ENCODE measurements at regions not wholly inside any gene's neighbourhood (a gene's known extent, or its start where the extent isn't known, plus 50 kb on each side); places are given as distances from the start of the nearest gene placed in this dataset.

DNA sequence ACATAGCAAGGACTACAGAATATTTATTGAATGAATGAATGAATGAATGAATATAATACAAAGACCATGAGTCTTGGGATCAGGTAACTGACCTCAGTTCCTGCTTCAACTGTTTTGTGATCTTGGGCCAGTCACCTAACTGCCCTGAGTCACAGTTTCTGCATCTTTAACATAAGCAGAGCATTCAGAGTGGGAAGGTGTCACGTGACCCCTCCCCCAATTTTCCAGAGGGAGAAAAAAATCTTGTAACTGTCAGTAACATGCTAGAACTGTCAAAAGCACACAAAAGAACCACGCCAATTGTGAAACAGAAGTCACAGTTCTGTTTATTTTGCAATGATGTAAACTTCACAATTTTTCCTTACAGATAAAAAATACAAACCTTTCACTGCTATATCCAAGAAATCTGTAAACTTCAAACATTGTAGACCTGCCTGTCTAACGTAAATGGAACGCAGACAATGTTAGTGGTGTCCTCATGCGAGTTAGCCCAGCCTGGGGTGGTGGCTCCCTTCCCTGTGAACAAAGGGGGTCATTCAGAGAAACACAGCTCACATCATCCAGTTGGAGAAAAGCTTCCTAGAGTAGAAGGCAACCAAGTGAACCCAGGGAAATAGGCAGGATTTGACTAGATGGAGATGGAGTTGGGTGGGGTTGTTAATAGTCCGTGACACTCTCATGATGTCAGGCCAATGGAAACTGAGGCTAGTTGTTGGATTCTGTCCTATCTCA lies 211.8 kb upstream of the ZC3H12A start:
- Mint-ChIP-seq H3K4me1 (peaks cover 43% of the 10 kb centered on the region), H3K27ac (no peak overlapping the region), H3K4me3 (no peak overlapping the region), H3K27me3 (ENCODE audit: insufficient read depth, low read depth, poor library complexity) (peaks cover 13% of the 10 kb centered on the region), H3K9me3 (no peaks in the 10 kb centered on the region), H3K36me3 (ENCODE audit: low read depth) (no peaks in the 10 kb centered on the region; the same call in 2 of the 3 replicates)
- TF ChIP-seq EZH2 (IDR thresholded peaks at IDR 0.05; ENCODE audit: low read depth, unreplicated experiment) (no peak), NANOG (IDR thresholded peaks at IDR 0.05; ENCODE audit: borderline replicate concordance) (no peak), STAT1 (IDR thresholded peaks at IDR 0.05; ENCODE audit: unreplicated experiment) (no peak), JUNB (IDR thresholded peaks at IDR 0.05; ENCODE audit: unreplicated experiment) (no peak), EZH2phosphoT487 (IDR thresholded peaks at IDR 0.05; ENCODE audit: unreplicated experiment) (no peak), CREB1 (CRISPR knock-in tag; IDR thresholded peaks at IDR 0.05; ENCODE audit: low read depth) (no peak), ZNF114 (CRISPR knock-in tag; IDR thresholded peaks at IDR 0.05) (no peak), POLR2AphosphoS5 (IDR thresholded peaks at IDR 0.05; ENCODE audit: low read depth) (no peak), ZNF331 (CRISPR knock-in tag; IDR thresholded peaks at IDR 0.05; ENCODE audit: low read depth) (no peak)
- TF ChIP-seq, protein P1, sequence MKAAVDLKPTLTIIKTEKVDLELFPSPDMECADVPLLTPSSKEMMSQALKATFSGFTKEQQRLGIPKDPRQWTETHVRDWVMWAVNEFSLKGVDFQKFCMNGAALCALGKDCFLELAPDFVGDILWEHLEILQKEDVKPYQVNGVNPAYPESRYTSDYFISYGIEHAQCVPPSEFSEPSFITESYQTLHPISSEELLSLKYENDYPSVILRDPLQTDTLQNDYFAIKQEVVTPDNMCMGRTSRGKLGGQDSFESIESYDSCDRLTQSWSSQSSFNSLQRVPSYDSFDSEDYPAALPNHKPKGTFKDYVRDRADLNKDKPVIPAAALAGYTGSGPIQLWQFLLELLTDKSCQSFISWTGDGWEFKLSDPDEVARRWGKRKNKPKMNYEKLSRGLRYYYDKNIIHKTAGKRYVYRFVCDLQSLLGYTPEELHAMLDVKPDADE (IDR thresholded peaks at IDR 0.05) = no peak
- TF ChIP-seq, protein P2, sequence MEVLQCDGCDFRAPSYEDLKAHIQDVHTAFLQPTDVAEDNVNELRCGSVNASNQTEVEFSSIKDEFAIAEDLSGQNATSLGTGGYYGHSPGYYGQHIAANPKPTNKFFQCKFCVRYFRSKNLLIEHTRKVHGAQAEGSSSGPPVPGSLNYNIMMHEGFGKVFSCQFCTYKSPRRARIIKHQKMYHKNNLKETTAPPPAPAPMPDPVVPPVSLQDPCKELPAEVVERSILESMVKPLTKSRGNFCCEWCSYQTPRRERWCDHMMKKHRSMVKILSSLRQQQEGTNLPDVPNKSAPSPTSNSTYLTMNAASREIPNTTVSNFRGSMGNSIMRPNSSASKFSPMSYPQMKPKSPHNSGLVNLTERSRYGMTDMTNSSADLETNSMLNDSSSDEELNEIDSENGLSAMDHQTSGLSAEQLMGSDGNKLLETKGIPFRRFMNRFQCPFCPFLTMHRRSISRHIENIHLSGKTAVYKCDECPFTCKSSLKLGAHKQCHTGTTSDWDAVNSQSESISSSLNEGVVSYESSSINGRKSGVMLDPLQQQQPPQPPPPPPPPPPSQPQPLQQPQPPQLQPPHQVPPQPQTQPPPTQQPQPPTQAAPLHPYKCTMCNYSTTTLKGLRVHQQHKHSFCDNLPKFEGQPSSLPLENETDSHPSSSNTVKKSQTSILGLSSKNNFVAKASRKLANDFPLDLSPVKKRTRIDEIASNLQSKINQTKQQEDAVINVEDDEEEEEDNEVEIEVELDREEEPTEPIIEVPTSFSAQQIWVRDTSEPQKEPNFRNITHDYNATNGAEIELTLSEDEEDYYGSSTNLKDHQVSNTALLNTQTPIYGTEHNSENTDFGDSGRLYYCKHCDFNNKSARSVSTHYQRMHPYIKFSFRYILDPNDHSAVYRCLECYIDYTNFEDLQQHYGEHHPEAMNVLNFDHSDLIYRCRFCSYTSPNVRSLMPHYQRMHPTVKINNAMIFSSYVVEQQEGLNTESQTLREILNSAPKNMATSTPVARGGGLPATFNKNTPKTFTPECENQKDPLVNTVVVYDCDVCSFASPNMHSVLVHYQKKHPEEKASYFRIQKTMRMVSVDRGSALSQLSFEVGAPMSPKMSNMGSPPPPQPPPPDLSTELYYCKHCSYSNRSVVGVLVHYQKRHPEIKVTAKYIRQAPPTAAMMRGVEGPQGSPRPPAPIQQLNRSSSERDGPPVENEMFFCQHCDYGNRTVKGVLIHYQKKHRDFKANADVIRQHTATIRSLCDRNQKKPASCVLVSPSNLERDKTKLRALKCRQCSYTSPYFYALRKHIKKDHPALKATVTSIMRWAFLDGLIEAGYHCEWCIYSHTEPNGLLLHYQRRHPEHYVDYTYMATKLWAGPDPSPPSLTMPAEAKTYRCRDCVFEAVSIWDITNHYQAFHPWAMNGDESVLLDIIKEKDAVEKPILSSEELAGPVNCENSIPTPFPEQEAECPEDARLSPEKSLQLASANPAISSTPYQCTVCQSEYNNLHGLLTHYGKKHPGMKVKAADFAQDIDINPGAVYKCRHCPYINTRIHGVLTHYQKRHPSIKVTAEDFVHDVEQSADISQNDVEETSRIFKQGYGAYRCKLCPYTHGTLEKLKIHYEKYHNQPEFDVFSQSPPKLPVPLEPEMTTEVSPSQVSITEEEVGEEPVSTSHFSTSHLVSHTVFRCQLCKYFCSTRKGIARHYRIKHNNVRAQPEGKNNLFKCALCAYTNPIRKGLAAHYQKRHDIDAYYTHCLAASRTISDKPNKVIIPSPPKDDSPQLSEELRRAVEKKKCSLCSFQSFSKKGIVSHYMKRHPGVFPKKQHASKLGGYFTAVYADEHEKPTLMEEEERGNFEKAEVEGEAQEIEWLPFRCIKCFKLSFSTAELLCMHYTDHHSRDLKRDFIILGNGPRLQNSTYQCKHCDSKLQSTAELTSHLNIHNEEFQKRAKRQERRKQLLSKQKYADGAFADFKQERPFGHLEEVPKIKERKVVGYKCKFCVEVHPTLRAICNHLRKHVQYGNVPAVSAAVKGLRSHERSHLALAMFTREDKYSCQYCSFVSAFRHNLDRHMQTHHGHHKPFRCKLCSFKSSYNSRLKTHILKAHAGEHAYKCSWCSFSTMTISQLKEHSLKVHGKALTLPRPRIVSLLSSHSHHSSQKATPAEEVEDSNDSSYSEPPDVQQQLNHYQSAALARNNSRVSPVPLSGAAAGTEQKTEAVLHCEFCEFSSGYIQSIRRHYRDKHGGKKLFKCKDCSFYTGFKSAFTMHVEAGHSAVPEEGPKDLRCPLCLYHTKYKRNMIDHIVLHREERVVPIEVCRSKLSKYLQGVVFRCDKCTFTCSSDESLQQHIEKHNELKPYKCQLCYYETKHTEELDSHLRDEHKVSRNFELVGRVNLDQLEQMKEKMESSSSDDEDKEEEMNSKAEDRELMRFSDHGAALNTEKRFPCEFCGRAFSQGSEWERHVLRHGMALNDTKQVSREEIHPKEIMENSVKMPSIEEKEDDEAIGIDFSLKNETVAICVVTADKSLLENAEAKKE (CRISPR knock-in tag; IDR thresholded peaks at IDR 0.05) = no peak
- TF ChIP-seq, protein P3, sequence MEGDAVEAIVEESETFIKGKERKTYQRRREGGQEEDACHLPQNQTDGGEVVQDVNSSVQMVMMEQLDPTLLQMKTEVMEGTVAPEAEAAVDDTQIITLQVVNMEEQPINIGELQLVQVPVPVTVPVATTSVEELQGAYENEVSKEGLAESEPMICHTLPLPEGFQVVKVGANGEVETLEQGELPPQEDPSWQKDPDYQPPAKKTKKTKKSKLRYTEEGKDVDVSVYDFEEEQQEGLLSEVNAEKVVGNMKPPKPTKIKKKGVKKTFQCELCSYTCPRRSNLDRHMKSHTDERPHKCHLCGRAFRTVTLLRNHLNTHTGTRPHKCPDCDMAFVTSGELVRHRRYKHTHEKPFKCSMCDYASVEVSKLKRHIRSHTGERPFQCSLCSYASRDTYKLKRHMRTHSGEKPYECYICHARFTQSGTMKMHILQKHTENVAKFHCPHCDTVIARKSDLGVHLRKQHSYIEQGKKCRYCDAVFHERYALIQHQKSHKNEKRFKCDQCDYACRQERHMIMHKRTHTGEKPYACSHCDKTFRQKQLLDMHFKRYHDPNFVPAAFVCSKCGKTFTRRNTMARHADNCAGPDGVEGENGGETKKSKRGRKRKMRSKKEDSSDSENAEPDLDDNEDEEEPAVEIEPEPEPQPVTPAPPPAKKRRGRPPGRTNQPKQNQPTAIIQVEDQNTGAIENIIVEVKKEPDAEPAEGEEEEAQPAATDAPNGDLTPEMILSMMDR (conservative IDR thresholded peaks at IDR 0.05; ENCODE audit: low read depth in 2 of 2) = no peak
- no peaks in the 10 kb centered on the region for H3F3A ChIP-seq (replicated peaks; ENCODE audit: low read depth)
- H2AFZ ChIP-seq = no peak overlapping the region
- H3K4me3 ChIP-seq = no peak overlapping the region
- no peak overlapping the region for H3K27ac ChIP-seq (ENCODE audit: low read depth)
- peaks cover 21% of the 10 kb centered on the region; the same call in 1 of the 2 replicates for H3K4me1 ChIP-seq (ENCODE audit: insufficient read depth)
- no peak overlapping the region for H3K4me2 ChIP-seq
- H4K20me1 ChIP-seq (replicated peaks; ENCODE audit: insufficient read depth) = no peaks in the 10 kb centered on the region
- no peaks in the 10 kb centered on the region for H3K36me3 ChIP-seq (ENCODE audit: insufficient read depth)
- no peak for DNase-seq (ENCODE audit: low spot score)
- H3K9me2 ChIP-seq (ENCODE audit: insufficient read depth) = no peaks in the 10 kb centered on the region
- no peaks in the 10 kb centered on the region for H3K79me2 ChIP-seq (replicated peaks; ENCODE audit: insufficient read depth)
- ATAC-seq = no peak
- H3K27me3 ChIP-seq (ENCODE audit: insufficient read depth) = no peaks in the 10 kb centered on the region
